ENCODE measurements at regions not wholly inside any gene's neighbourhood (a gene's known extent, or its start where the extent isn't known, plus 50 kb on each side); places are given as distances from the start of the nearest gene placed in this dataset.

GRCh38 chr16:61564716-61565115 lies 471.5 kb downstream of the CDH8 start:
- TF ChIP-seq CTCF (IDR thresholded peaks at IDR 0.05; ENCODE audit: low read length) (no peak), EZH2 (optimal IDR thresholded peaks at IDR 0.05; ENCODE audit: low read depth, low read length) (no peak)
